HG03457 (cell line): ENCODE measurements at regions not wholly inside any gene's neighbourhood (a gene's known extent, or its start where the extent isn't known, plus 50 kb on each side); places are given as distances from the start of the nearest gene placed in this dataset.
"Not testable (repeated sequence)": the region's sequence is repeated elsewhere in the genome, so short reads cannot be mapped to it uniquely, and the experiment has no call there.

Experiments used
- ATAC-seq: cut with Tn5 transposase; IDR thresholded peaks from one replicate; pipeline ENCODE4 v1.9.1; 2021; ENCODE audit warnings: moderate number of reproducible peaks; ENCODE audit not compliant: unreplicated experiment

DNA sequence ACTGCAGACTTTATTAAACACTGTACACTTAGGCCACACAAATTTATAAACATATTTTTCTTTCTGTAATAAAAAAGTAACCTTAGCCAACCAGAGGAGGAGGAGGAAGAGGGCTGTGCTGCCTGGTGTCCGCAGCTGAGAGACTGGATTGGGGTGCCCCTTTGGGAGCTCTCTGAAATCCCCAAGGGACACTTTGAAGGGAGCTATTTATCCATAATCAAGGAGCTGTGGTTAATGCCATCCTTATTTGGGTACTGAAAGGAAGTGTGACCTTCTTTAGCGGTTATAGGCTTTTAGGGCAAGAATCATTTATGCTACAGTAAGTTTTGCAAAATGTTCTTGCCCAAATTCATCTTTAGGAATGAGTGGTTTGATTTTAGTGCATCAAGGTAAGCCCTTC is 125.8 kb downstream of the RASSF10 start:
- no peak for ATAC-seq

DNA sequence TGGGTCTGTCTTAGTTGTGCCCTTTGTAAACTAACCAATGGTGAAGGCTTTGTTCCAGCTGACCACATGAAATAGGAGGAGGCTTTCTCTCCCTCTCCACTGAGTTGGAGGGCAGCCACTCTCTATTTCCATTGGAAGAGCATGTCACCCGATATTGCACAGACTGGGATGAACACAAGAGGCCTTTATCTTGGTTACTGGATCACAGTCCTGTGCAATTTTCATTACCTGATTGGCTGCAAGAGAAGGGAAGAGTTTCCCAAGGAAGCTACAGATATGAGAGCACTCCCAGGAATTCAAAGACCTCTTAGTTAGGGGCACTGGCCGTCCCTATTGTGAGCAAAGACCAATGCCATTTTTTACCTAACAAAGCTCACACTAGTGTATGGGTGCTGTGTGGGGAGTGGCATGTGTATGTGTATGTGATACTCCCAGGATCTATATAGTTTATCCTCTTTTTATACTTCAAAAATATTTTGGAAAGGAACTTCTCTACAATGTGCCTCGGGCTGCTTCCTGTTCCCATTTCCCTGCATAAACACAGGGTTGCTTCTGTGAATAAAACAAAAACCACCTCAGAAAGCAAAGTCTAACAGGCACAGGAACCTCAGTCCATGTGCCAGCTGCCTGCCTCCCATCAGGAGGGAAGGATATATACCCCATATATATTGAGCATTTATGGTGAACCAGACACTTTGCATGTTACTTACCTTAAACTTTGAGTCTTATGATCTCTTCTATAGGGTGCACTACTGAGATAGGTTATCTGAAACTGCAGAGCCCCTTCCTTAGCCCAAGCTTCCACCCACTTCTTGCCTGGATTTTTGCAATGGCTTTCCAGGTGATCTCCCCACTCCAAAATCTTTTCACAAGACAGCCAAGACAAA is 126.5 kb downstream of the RASSF10 start:
- no peak for ATAC-seq

DNA sequence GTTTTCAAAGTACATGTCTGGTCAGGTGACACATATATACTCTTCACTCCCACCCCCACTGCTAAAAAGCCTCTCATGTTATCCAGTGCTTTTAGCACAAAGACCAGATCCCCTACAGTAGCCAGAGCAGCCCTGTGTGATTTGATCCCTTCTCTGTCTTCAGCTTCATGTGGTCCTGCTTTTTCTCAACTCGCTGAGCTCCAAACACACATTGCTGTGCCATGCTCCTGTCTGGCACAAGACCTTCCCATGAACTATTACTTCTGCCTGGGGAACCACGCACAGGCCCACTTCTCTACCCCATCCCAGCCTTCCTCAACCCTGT is 127.1 kb downstream of the RASSF10 start:
- no peak for ATAC-seq

DNA sequence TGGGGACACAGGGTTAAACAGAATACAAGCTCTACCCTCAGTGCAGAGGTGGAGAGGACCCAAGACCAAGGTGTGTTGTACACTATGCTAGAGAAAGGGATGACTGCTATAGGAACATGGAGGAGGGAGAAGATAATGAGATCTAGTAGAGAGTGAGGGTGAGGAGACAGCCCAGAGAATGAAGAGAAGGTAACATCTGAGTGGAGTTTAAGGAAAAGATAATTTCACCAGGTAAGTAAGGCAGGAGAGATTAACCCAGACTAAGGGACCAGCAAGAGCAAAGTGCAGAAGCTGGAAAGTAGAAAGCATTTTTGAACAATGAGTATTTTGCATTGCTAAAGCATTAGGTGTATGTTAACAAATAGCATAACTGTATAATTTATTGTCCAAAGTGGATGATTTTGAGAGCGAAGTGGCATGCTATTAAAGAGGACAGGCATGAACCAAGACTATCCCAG is 128.8 kb downstream of the RASSF10 start:
- no peak for ATAC-seq

DNA sequence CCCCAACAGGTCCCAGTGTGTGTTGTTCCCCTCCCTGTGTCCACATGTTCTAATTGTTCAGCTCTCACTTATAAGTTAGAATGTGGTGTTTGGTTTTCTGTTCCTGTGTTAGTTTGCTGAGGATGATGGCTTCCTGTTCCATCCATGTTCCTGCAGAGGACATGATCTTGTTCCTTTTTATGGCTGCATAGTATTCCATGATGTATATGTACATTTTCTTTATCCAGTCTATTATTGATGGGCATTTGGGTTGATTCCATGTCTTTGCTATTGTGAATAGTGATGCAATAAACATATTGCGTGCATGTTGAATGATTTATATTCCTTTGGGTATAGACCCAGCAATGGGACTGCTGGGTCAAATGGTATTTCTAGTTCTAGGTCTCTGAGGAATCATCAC is 130.0 kb downstream of the RASSF10 start:
- not testable (repeated sequence) for ATAC-seq

DNA sequence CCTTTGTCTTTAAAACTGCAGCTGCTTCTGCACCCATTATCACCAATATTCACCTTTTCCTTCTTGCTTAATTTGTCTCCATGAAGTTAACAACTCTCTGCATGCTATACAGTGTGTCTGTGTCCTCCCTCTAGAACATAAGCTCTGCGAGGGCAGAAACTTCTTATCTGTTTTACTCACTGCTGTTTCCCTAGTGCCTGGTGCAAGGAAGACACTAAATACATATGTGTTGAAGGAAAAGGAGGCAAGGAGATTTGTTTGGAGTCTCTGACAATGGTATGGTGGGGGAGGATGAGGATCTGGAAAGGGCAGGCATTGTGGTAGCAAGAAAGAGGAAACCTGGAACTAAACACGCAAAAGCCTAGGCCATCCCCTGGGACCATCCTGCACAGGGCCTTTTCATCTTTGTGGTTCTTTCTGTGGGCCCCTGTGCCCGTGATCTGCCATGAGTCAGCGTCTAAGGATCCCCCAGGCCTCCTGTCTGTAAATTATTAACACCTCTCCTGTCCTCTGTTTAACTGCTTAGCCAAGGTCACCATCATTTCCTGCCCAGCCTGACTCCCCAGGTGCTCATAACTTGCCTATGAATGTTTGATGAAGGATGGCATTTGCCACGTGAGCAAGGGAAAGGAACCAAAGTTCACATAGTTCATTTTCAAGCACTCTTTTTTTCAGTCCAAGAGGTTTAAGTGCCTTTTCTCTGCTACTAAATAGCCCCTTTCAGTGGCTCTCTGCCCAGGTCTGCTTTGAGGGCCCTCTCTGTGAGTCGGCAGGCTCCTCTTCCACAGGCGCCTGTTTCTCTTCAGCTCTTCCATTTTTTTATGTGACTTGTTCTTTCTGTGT is 131.1 kb downstream of the RASSF10 start:
- peak; percentile 89 for ATAC-seq

DNA sequence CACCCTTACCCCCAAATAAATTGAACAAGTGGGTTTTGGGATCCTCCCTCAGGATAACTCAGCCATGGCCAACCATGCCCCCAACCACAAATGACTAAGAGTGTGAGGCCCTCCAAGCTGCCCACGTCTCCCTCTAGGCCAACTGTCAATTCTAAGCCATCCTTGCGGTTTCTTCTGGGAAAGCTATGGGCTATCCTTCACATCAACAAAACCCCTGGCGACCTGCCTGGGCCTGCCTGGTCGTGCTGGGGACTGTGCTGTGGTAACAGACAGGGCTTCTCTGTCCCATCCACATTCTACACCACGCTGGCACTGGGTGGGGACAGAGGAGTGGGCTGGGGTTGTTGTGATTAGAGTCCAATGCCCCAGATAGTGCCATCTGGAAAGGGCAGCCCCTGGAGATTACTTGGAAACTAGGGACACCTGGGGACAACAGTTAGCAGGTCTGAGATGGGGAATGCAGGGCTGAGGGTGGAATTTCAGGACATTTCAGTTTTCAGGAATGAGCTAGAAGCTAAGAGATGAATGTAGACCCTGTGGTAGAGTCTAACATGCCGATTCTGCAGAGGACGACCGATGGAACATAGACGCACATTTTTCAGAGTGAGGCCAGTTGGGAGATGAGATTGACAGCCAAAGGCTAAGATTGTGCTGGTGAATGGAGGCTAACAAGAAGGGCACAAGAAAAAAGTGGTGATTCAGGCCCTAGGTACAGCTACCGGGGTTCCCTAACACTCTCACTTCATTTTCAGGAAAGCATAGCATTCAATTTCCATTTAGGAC is 131.9 kb downstream of the RASSF10 start:
- no peak for ATAC-seq

DNA sequence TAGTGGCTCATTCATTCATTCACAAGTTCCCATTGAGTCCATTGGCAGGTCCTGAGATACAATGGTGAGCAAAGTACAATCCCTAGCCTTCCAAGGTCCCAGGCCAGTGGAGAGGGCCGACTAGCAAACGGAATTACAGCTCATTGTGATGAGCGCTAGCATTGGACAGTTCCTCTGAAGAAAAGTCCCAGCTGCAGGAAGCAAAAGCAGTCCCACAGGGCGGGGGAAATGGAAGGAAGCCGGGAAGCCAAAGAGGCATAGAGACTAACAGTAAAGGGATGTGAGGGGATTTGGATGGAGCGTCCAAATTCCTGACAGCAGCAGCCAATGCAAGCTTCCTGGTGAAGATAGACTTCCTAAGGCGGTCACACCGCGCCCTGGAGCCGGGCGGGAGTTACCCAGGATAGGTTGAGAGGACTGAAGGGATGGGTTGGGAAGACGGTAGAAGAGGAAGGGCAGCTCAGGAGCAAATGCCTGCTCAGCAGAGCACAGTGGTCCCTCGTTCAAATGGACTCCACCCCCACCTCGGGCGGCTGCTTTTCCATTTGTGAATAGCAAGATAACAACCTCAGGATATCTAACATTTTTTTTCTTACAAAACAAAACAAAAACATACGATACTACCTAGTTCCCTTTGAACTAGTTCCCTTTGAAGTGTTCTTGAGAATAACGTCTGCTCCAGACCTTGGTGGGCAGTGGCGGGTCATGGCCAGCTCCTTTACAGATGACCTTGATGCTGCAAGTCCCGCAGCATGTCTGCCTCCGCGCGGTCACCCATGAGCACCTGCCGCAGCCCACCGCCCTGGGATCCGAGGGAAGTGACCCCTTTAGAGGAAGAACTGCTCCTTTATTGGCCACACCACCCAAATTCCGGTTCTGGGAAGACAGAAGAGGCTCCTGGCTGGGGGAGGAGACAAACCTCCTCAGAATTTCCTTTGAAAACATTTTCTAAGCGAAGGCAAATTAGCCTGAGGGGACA is 132.9 kb downstream of the RASSF10 start:
- ATAC-seq = no peak

DNA sequence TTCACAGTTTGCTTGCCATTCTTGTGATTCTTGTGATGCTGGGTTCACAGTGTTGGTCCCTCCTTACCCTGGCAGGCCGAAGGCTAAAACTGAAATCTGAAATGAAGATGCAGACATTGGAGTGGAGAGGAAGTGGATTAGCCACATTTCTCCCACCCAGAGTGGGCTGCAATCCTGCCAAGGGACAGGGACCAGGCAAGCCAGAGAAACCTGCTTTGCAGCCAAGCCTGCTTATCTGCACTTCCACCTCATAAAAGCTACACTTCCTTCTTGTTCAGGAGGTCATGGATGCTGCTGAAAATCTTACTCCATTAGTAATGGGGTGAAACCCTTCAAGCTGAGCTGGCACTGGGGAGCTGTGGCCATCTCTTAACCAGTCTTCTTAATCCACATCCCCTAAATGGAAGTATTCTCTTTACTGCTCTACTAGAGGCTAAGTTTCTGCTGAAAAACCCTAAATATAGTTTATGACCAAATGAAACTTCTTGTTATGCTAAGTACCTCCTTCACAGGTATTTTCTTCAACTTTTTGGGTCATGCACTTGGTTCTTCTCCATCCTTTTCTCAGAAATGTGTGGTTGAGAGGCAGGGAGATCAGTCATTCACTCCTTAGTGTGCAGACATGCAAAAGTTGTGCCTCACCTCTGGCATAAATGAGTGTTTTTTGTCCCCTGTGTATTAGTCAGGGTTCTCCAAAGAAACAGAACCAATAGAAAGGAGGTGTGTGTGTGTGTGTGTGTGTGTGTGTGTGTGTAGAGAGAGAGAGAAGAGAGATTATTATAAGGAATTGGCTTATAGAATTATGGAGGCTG is 133.9 kb upstream of the BMAL1 start:
- ATAC-seq = no peak

DNA sequence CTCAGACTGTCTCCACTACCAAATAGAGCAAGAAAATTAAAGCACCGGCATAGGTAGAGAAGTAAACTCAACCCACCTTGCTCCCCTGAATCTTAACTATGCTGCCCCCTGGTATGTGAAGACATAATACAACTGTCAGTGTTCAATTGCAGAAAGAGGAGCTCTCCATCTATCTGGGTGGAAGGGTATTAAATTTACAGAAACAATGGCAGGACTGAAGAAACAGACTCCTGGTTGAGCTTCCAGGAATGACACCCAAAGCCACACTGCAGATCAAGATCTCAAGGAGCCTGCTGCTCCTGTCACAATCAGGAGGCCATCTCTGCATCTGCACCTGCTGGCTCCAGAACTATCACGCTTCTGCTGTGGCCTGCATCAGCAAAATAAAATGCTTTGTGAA is 132.1 kb upstream of the BMAL1 start:
- no peak for ATAC-seq

DNA sequence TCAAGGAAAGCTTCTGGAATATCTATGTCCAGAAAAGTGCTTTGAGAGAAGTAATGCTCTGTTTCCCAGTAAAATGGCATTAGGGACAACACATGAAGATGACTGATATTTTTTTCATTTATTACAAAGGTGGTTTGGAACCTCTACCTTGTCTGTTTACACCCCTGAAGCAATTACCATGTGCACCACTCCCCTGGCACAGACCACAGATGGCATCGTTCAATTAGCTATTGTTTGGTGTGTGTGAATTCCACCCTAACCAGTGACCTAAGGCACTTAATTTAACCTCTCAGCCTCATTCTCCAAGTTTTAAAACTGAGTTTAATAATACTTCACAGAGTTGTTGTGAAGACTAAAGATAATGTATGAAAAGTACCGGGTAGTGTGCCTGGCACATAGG is 127.6 kb upstream of the BMAL1 start:
- no peak for ATAC-seq

DNA sequence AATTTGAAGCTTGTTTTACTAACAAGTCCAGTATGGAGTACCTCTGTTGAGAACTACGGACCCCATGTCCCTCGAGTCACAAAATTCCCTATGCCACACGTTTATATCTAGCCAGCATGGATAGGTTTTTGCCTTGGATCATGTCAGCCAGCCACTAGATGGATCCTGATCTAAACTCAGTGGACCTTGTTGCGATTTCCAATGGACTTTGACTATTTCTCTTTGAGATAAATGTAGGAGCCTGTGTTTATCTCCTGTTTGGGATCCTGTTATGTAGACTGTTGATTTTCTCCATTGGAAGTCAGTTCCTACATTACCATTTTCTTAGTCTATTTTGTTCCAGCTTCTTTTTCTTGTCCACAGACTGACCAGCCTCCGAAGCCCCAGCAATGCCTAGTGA is 127.1 kb upstream of the BMAL1 start:
- no peak for ATAC-seq

DNA sequence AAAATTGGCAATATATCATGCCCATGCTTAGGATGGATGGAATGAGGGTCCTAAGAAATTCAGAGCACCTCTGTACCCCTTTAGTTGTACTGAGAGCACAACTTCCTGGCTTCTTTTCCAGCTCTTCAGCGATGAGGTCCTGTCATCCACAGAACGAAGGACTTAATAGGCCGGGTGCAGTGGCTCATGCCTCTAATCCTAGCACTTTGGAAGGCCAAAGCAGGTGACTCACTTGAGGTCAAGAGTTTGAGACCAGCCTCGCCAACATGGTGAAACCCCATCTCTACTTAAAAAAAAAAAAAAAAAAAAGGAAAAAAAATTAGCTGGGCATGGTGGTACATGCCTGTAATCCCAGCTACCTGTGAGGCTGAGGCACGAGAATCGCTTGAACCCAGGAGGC is 125.3 kb upstream of the BMAL1 start:
- no peak for ATAC-seq

DNA sequence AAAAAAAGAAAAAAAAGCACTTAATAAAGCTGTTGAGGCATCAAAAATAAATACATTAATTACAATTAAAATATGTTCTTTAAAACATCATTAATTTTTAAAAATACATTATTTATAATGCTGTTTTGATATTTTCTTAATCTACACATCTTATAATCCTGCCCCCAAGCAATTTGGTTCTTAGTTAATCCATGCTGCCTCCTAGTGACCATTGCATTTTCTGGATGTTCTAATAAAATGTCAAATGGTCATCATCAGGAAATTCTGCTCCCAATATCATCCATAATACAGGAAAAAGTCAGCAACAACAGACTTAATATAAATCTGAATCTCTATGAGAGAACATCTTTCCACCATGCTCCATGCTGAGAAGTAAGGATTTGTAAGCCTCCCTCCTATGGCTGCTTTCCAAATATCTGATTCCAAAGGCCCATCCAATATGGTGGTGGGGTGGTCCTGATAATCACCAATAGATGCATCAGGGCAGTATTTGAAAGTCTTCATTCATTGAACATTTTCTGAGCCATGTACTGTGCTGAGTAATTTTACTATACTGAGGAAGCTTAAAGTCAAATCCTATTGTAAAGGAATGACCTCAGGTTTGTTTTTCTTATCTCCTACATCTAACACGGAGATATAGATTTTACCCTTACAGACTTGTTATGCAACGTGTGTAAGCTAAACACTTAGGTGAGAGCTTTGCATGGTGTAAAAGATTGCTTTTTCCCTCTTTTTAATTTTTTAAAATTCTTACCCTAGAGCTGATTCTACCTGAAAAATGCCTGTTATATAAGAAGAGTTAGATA is 124.7 kb upstream of the BMAL1 start:
- ATAC-seq = no peak

DNA sequence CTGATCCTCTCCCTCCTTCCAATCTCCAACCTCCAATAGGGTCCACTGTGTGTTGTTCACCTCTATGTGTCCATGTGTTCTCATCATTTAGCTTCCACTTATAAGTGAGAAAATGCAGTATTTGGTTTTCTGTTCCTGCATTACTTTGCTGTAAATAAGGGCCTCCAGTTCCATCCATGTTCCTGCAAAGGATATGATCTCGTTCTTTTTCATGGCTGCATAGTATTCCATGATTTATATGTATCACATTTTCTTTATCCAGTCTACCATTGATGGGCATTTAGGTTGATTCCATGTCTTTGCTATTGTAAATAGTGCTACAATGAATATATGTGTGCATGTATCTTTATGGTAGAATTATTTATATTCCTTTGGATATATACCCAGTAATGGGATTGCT is 123.2 kb upstream of the BMAL1 start:
- ATAC-seq = not testable (repeated sequence)

DNA sequence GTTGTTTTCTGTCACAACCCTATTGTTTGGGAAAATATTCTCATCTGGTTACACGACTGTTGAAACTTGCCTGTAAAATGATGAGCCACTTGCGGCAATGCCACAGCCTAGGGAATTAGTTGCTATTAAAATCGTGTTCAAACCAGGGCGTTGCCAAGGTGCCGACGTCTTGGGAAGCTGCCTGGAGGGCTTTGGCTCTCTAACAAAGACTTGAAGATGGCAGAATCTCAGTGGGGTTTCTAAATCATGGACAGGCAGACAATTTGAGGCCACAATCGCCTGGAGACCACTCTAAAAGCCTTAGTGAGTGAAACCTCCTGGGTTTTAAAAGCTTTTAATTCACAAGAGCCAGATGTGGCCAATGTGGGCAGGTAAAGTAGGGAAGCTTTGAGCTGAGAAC is 117.2 kb upstream of the BMAL1 start:
- ATAC-seq = no peak

DNA sequence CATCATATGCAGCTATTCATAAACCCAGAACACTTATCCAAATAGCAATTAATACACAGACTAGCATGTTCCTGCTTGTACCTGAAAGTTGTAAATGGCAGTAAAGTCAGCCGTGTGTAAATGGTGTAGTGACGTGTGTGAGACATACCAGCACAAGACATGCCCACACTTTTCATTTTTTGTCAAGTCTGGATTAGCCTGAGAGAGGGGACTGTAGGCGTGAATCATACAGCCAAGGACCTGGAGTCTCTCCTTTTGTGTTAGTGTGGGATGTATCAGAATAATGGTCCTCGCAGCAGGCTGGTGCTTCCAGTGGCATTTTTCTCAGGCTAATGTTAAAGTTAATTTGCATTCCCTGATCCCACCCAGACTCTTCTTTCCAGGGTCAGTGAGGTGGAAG is 116.8 kb upstream of the BMAL1 start:
- no peak for ATAC-seq

DNA sequence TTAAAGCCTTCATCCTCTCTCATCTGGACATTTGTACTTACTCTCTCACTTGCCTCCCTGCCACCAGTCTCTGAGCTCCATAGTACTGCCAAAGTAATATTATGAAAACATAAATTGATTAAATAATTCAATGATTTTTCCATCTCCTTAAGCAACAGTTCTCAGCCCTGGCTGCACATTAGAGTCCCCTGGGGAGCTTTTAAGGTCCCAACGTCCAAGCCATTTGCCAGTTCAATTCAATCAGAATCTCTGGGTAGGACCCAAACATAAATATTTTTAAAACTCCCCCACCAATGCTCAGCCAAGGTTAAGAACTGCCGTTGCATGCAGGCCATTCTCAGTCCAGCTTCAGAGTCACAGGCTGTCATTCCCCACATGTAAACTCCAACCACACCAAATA is 114.4 kb upstream of the BMAL1 start:
- ATAC-seq = no peak

DNA sequence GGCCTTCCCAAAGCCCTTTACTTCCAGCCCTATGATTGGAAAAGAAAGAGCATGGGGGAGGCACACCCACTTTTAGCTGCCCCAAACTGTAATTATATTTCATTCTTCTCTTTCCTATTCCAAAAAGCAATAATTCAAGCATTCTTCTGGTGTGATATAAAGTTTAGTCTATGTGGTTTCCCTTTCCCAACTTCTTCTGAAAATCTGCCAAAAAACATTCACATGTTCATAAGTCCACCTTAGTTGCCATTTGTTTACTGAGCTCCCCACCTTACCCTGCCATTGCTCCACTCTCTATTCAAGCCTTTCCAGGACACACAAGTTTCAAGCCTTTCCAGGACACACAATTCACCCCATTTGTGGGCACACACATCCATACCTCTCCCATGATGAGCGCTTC is 111.6 kb upstream of the BMAL1 start:
- ATAC-seq = no peak
